Endothelial cell of umbilical vein (primary cell): ENCODE measurements at regions not wholly inside any gene's neighbourhood (a gene's known extent, or its start where the extent isn't known, plus 50 kb on each side); places are given as distances from the start of the nearest gene placed in this dataset.
"Not testable (repeated sequence)": the region's sequence is repeated elsewhere in the genome, so short reads cannot be mapped to it uniquely, and the experiment has no call there.

Source experiments
- BruUV-seq: library from RNA; stranded (reverse); fragments of 400-500 nt; replicated peaks from 2 replicates; lab custom pipeline; 2021; lab: Mats Ljungman, UMichigan
- CTCF ChIA-PET: fragments of 300-600, 350-600 bp; sonication (Branson Sonifier 250); formaldehyde crosslinking; loops from one replicate; lab custom pipeline; 2021; ENCODE audit warnings: antibody characterized with exemption, inconsistent platforms; lab: Charles Lee
- POLR2A ChIA-PET: fragments of 300-600, 350-600 bp; sonication (Branson Sonifier 250); formaldehyde crosslinking; loops from one replicate; lab custom pipeline; 2021; ENCODE audit warnings: antibody characterized with exemption, inconsistent platforms; lab: Charles Lee
- DNase-seq: peaks from one replicate; pipeline ENCODE4 v3.0.0-alpha.2; 2011; ENCODE audit warnings: low read depth, low spot score
- FAIRE-seq: peaks from 2 replicates; lab custom pipeline; 2011; peaks lifted over from hg19 to GRCh38; lab: Jason Lieb, UNC
- H2AFZ ChIP-seq: 2 replicates; pipeline ENCODE4 v1.6.0; 2012; ENCODE audit warnings: low read depth, low read length, control low read depth, inconsistent platforms
- H3K27ac ChIP-seq: 2 replicates; pipeline ENCODE4 v1.5.1; 2011; ENCODE audit warnings: low read depth, mild to moderate bottlenecking, control low read depth, low read length, moderate library complexity; ENCODE audit not compliant: insufficient read depth
- H3K27me3 ChIP-seq, 2 experiments: 2 replicates each; pipeline versions ENCODE4 v1.6.0 to v1.6.1; 2011; ENCODE audit warnings: low read length in 2 of 2, mixed read lengths in 1 of 2; ENCODE audit not compliant: control insufficient read depth in 2 of 2, insufficient read depth in 2 of 2
- H3K36me3 ChIP-seq, 2 experiments: 2 replicates in 1 of 2; 3 replicates in 1 of 2; pipeline ENCODE4 v1.5.1; 2011; ENCODE audit warnings: low read length in 2 of 2, mild to moderate bottlenecking in 1 of 2, moderate library complexity in 1 of 2; ENCODE audit not compliant: control insufficient read depth in 2 of 2, insufficient read depth in 2 of 2; ENCODE audit errors: extremely low read depth in 1 of 2
- H3K4me1 ChIP-seq: 3 replicates; pipeline ENCODE4 v1.5.1; 2011; ENCODE audit warnings: mild to moderate bottlenecking, low read length; ENCODE audit not compliant: control insufficient read depth, insufficient read depth; ENCODE audit errors: extremely low read depth
- H3K4me2 ChIP-seq: 2 replicates; pipeline ENCODE4 v1.6.1; 2011; ENCODE audit warnings: low read length, control low read depth, mixed read lengths; ENCODE audit not compliant: insufficient read depth
- H3K4me3 ChIP-seq, 3 experiments: fragments of 200-600 bp in 1 of 3; sonication (generic), shearing (Covaris generic) in 1 of 3; replicated peaks in 1 of 3; 2 replicates each; pipeline ENCODE4 v1.5.1; 2011 to 2016; ENCODE audit warnings: control low read depth in 3 of 3, low read length in 3 of 3, mild to moderate bottlenecking in 2 of 3, inconsistent platforms in 1 of 3, low read depth in 1 of 3, moderate library complexity in 1 of 3; ENCODE audit not compliant: insufficient read depth in 1 of 3
- H3K79me2 ChIP-seq: 2 replicates; pipeline ENCODE4 v1.6.0; 2012; ENCODE audit warnings: low read length, inconsistent platforms; ENCODE audit not compliant: control insufficient read depth, insufficient read depth
- H3K9ac ChIP-seq: replicated peaks from 2 replicates; pipeline ENCODE3; 2011; ENCODE audit warnings: low read length, control low read depth; ENCODE audit not compliant: insufficient read depth; ENCODE audit errors: extremely low read depth
- H3K9me1 ChIP-seq: replicated peaks from 3 replicates; pipeline ENCODE4 v1.6.0; 2011; ENCODE audit warnings: mild to moderate bottlenecking, low read length; ENCODE audit not compliant: control insufficient read depth, insufficient read depth; ENCODE audit errors: extremely low read depth
- H3K9me3 ChIP-seq: replicated peaks from 2 replicates; pipeline ENCODE4 v1.5.1; 2012; ENCODE audit warnings: low read length, inconsistent platforms; ENCODE audit not compliant: control insufficient read depth, insufficient read depth
- H4K20me1 ChIP-seq: replicated peaks from 2 replicates; pipeline ENCODE3; 2011; ENCODE audit warnings: mild to moderate bottlenecking, low read length; ENCODE audit not compliant: control insufficient read depth, insufficient read depth; ENCODE audit errors: extremely low read depth
- EZH2 ChIP-seq: IDR thresholded peaks from 2 replicates; pipeline ENCODE4 v1.6.1; 2012; ENCODE audit warnings: borderline replicate concordance, low read depth, mild to moderate bottlenecking, moderate library complexity, low read length, inconsistent platforms; ENCODE audit not compliant: severe bottlenecking
- FOS ChIP-seq: IDR thresholded peaks from 2 replicates; pipeline ENCODE4 v1.6.1; 2011; ENCODE audit warnings: mild to moderate bottlenecking, low read length, moderate library complexity, borderline replicate concordance; ENCODE audit not compliant: insufficient read depth
- GATA2 ChIP-seq: IDR thresholded peaks from 2 replicates; pipeline ENCODE4 v1.7.0; 2011; ENCODE audit warnings: low read depth, mild to moderate bottlenecking, moderate library complexity, mixed read lengths, low read length; ENCODE audit not compliant: insufficient read length, insufficient read depth
- JUN ChIP-seq: IDR thresholded peaks from 2 replicates; pipeline ENCODE4 v1.6.1; 2011; ENCODE audit warnings: borderline replicate concordance, low read depth; ENCODE audit not compliant: insufficient read length, insufficient read depth
- MAX ChIP-seq: IDR thresholded peaks from 2 replicates; pipeline ENCODE4 v1.6.1; 2011; ENCODE audit not compliant: insufficient read depth, insufficient read length
- MYC ChIP-seq: IDR thresholded peaks from one replicate; pipeline ENCODE4 v1.6.1; 2011; ENCODE audit warnings: mild to moderate bottlenecking, low read depth, low read length
- POLR2A ChIP-seq: IDR thresholded peaks from 2 replicates; pipeline ENCODE4 v1.6.1; 2012; ENCODE audit warnings: low read depth, mild to moderate bottlenecking, control low read depth, low read length
- POLR2AphosphoS5 ChIP-seq: IDR thresholded peaks from 2 replicates; pipeline ENCODE4 v1.6.1; 2012; ENCODE audit warnings: low read depth, mild to moderate bottlenecking, control low read depth, low read length, moderate library complexity; ENCODE audit not compliant: insufficient read depth
- dilution Hi-C: fragments of 300-500 bp; cut with MboI; formaldehyde crosslinking; loops from one replicate; pipeline ENCODE4 v1.15.0; 2019; ENCODE audit warnings: low sequenced_read_pairs; ENCODE audit not compliant: extremely low pct_ligation_motif_present
- intact Hi-C: fragments of 100-400 bp; cut with micrococcal nuclease; formaldehyde crosslinking; loops from one replicate; pipeline ENCODE4 v1.10.0; 2022
- TF ChIP-seq, protein P1 (sequence below), 2 donors: IDR thresholded peaks; 1 replicate in 1 of 2; 2 replicates in 1 of 2; pipeline ENCODE4 v1.5.1; 2011; ENCODE audit warnings: low read length in 2 of 2, mild to moderate bottlenecking in 2 of 2, moderate library complexity in 2 of 2, control low read depth in 1 of 2, inconsistent platforms in 1 of 2, low read depth in 1 of 2; ENCODE audit not compliant: insufficient read depth in 1 of 2; ENCODE audit errors: extremely low read depth in 1 of 2

DNA sequence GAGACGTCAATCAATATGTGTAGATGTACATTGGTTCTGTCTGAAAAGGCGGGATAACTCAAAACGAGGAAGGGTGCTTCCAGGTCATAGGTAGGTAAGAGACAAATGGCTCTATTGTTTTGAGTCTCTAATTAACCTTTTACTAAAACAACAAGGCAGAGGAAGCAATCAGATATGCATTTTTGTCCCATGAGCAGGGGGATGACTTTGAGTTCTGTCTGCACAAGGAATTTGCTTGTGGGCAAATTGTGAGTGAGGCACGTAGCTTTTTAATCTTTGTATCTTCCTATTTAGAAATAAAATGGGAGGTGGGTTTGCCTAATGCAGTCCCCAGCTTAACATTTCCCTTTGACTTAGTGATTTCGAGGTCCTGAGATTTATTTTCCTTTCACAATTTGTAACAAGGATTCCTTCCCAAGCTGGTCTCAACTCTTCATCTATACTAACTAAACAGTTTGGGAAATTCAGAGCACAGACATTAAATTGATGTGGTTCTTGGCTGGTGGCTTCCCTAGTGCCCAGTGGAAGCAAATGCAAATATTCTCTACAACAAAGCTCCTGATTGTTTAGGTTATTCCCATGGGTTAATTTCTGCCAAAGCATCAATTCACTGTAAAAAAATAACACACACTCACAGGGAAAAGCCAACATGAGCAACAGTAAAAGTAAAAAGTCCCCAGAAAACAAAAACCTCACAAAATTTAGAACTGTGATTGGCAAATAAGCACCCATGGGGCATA, 738.8 kb upstream of the SGO1 start:
- FAIRE-seq = no peak
- dilution Hi-C loops = no loop called here
- BruUV-seq = no TSS peak

DNA sequence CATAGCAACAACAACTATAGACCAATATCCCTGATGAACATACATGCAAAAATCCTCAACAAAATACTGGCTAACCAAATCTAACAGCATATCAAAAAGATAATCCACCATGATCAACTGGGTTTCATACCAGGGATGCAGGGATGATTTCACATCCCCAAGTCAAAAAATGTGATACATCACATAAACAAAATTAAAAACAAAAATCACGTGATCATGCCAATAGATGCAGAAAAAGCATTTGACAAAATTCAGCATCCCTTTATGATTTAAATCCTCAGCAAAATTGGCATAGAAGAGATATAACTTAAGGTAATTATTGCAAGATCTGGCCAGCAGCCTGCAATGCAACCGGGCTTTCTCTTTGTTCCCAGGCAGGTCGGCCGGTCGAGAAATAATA, 735.1 kb upstream of the SGO1 start:
- H3K79me2 ChIP-seq, H3K9ac ChIP-seq, dilution Hi-C loops, H4K20me1 ChIP-seq, H3K27ac ChIP-seq, H3K9me3 ChIP-seq, H3K27me3 ChIP-seq, H3K36me3 ChIP-seq, POLR2A ChIA-PET, BruUV-seq, H3K4me3 ChIP-seq, H3K9me1 ChIP-seq, CTCF ChIA-PET, FAIRE-seq, H3K4me2 ChIP-seq, DNase-seq, H3K4me1 ChIP-seq, H2AFZ ChIP-seq, intact Hi-C loops: not testable (repeated sequence)

More for the DNA sequence above, 738.8 kb upstream of the SGO1 start:
- H3K79me2 ChIP-seq = no peaks in the 10 kb centered on the region
- TF ChIP-seq MYC = no peak
- TF ChIP-seq JUN = no peak
- TF ChIP-seq POLR2A = no peak
- TF ChIP-seq FOS = no peak
- no peak for TF ChIP-seq POLR2AphosphoS5
- TF ChIP-seq EZH2 = no peak
- TF ChIP-seq, protein P1, sequence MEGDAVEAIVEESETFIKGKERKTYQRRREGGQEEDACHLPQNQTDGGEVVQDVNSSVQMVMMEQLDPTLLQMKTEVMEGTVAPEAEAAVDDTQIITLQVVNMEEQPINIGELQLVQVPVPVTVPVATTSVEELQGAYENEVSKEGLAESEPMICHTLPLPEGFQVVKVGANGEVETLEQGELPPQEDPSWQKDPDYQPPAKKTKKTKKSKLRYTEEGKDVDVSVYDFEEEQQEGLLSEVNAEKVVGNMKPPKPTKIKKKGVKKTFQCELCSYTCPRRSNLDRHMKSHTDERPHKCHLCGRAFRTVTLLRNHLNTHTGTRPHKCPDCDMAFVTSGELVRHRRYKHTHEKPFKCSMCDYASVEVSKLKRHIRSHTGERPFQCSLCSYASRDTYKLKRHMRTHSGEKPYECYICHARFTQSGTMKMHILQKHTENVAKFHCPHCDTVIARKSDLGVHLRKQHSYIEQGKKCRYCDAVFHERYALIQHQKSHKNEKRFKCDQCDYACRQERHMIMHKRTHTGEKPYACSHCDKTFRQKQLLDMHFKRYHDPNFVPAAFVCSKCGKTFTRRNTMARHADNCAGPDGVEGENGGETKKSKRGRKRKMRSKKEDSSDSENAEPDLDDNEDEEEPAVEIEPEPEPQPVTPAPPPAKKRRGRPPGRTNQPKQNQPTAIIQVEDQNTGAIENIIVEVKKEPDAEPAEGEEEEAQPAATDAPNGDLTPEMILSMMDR (IDR thresholded peaks at IDR 0.05; ENCODE audit: extremely low read depth in 1 of 2, insufficient read depth in 1 of 2, low read depth in 1 of 2, low read length in 2 of 2) = no peak
- no peak for TF ChIP-seq MAX
- no peak for TF ChIP-seq GATA2
- no peak overlapping the region for H3K4me2 ChIP-seq
- H4K20me1 ChIP-seq = no peaks in the 10 kb centered on the region
- no peaks in the 10 kb centered on the region for H3K9me3 ChIP-seq
- H2AFZ ChIP-seq = no peak overlapping the region
- no peak for DNase-seq
- no peaks in the 10 kb centered on the region for H3K9me1 ChIP-seq
- no peak overlapping the region for H3K4me3 ChIP-seq
- H3K9ac ChIP-seq = no peak overlapping the region
- ChIA-PET CTCF (no interaction called here), POLR2A (no interaction called here)
- intact Hi-C loops = no loop called here
- no peaks in the 10 kb centered on the region for H3K27me3 ChIP-seq
- H3K36me3 ChIP-seq = no peaks in the 10 kb centered on the region
- no peak overlapping the region for H3K27ac ChIP-seq
- H3K4me1 ChIP-seq = no peaks in the 10 kb centered on the region
